ENCODE measurements at regions not wholly inside any gene's neighbourhood (a gene's known extent, or its start where the extent isn't known, plus 50 kb on each side); places are given as distances from the start of the nearest gene placed in this dataset.

DNA sequence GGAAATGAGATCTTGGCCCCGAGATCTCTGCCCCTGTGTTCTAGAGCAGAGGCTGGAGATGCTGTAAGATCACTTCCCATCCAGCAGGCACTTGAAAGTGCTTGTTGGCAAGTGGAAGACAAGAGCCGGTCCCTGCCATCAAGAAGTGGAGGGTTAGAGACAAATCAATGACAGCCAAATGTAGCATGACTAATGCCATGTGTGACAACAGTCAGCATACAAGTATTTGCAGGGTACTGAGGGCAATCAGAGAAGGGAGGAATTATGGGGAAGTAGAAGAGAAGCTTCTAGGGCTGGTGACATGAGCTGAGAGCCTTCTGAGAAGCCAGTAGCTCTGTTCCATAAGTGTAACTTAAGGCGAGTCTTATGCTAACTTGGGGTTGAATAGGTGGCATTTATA, 58.6 kb downstream of the TMEM17 start:
- DNase-seq = peak; percentile 67

DNA sequence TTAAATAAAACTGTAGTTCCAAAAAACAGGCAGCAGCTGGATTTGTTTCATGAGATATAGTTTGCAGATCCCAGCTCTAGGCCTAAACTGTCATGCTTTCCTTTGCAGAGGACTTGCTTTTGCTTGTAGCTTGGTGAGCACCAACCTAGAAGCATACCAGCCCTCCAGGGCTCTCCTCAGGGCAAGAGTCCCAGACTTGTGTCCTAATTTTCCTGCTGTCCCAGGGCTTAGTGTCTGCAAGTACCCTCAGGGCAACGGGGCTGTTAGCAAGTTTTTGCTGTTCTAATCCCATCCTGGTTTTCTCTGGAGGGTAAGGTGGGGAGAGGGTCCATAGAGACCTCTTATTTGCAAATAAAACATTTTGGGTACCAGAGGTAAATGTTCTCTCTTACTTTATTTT, 59.5 kb downstream of the TMEM17 start:
- no peak for DNase-seq

DNA sequence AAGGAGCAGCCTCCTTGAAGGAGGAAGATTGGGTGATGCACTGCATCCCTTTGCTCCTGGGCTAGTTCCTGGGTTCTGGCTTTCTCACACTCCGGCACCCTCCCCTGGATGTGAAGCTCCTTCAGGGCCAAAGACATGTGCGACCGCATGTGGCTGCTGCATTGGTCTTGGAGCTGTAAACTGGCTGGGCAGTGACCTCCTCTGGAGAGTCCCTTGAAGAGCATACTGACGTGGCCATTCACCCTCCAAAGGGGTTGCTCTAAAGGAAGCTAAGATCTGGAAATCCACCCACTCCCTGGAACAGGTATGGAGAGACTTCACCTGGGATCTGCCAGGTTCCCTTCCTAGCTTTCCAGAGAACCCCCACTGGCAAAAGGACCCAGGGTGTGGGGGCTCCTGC, 62.1 kb downstream of the TMEM17 start:
- DNase-seq = no peak

DNA sequence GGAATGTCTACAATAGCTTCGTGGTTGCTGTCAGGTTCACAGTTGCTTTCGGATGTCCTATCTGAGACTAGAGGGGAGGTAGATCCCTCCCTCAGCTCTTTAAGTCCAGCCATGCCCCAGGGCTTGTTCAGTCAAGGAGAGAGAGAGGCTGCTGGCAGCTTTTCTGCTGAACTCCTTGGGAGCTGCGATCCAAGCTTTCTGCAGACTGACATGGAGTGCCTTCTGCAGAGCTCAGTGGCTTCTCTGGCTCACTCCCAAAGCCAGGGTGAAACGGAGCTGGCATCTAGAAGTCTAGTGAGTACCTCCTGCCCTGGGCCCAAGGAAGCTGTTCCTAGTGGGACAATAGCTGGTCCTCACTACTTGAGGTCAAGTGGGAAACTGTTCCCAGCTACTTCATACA, 62.5 kb downstream of the TMEM17 start:
- DNase-seq = no peak

DNA sequence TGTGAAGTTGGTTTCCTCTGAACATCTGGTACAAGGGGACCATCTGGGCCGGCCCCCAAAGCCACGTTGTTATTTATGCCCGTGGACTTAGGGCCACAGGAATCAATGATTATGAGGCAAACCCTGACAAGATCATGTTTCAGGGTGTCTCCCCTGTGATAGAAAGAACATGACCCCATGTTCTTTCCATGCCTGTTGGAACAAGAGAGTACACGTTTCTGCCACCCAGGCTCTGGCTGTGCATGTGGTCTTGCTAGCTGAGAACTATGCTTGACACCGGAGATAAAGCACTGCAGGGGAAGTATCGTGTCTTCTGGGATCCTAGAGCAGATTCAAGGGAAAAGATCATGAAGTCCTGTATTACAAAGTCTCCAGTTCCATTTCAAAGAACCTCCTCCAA, 64.2 kb downstream of the TMEM17 start:
- DNase-seq = no peak

DNA sequence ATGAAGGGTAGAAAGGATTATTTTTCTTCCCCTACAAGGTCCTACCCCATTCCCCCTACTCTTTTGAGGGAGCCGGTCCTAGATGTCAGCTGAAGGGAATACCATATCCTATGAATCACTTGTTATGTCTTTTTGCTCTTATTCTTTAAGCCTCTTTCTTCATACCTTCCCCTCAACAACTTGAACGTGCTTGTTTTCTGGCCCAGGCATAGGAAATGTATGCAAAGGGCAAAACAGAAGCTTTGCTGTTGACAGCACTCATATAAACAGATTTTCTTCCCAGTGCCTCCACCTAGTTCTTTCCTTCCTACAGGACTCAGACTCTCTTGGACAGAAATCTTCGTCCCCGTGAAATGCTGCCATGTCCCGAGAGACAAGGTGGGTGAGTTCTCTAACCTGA, 64.6 kb downstream of the TMEM17 start:
- DNase-seq = no peak

DNA sequence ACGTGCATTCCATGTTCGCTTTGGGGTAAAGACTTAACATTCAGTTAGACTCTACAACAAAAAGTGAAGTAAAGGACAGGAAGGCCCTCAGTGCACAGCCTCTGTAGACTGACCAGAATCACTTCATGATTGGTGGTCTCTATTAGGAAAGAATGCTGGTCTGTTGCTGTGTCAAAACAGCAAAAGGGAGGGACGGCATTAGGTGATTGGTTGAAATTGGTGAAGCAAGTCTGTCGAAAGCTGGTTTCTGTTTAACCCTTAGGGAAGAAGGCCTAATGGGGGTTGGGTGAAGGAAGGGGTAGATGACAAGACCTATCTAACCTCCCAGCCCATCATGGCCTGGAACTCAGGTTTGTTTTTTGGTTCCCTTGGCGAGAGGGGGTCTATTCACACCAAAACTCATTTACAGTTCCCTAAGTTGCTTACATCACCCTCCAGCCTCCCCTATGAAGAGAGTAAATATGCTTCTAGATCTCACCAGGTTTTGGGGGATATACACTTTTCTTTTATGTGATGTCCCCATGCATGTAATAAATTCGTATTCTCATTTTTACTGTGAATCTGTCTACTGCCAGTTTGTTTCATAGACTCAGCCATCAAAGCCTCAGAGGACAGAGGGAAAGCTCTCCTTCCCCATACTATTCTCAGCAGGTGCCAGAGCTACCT, 65.6 kb downstream of the TMEM17 start:
- DNase-seq = no peak

DNA sequence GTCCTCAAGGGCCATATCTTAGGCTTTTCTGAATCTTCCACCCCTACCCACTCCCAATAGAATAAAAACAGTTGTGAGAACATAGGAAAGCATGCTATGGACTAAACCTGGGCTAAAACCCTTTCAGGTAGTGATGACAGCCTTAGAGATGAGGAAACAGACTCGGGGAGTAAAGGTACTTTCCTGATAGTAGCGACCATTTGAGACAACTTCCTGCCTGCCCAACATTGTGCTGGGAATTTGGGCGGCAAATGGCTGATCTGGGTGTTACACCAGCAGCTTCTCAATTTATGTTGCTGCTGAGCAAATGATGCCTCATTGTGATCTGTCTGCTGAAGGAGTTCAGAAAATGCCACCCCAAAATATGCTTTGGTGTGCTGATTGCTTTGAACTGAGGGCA, 66.6 kb downstream of the TMEM17 start:
- no peak for DNase-seq

DNA sequence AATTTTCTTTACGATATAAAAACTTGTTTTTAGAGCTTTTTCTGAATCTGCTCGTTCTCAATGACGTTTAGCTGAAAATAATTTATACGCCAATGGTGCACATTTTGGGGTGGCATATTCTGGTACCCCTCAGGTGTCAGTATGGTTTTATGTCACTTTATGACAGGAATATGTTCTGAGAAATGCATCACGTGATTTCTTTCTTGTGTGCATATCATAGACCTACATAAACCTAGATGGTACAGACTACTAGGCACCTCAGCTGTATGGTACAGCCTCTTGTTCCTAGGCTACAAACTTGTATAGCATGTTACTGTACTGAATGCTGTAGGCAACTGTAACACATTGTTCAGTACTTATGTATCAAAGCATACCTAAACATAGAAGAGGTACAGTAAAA, 68.2 kb downstream of the TMEM17 start:
- DNase-seq = no peak

DNA sequence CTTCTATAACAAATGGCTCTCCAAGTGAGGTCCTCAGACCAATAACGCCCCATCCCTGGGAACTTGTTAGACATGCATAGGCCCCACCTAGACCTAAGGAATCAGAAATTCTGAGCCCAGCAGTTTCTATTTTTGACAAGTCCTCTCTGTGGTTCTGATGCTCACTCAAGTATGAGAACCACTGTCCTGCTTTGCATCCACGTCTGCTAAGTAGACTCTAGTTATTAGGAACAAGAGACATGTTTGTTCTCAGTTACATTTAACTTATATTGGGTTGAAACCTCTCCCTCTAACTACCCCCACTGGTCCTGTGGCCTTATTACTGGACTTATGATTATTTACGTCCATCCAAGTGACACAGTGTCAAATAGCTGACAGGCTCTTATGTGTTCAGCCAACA, 70.3 kb downstream of the TMEM17 start:
- no peak for DNase-seq

DNA sequence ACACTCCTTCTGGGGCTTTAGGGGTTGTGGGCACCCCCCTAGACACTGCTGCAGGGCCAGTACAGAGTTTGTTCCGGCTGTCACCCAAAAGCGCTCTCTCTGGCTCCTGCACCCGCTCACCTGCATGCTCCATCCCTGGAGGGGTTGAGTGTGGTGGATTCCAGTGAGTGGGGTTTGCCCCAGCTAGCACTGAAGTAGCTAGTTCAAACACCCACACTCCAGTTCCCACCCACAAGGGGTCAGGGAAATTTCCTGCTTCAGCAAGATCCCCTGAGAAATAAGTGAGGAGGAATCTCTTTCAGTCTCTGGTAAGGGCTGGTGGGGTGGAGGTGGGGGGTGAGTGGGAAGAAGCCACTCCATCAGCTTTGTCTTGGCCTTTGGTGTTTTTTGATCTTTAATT, 73.6 kb downstream of the TMEM17 start:
- no peak for DNase-seq

DNA sequence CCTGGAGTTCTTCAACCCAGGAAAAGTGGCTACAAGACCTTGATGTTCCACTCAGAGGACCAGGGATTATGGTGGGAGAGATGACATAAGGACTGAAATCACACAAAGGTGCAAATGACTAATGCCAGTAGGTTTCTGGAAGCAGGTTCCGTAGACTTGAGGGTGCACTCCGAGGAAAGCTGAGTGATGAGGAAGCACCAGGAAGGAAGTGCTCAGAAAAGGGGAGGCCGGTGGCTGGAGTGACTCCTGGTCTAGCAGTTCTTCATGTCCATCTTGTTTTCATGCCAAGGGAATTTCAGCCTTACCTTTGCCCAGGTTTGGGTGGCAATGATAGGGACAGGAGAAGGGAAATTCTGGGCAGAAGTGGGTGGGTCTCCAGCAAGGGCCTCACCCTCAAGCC, 74.5 kb downstream of the TMEM17 start:
- DNase-seq = no peak

DNA sequence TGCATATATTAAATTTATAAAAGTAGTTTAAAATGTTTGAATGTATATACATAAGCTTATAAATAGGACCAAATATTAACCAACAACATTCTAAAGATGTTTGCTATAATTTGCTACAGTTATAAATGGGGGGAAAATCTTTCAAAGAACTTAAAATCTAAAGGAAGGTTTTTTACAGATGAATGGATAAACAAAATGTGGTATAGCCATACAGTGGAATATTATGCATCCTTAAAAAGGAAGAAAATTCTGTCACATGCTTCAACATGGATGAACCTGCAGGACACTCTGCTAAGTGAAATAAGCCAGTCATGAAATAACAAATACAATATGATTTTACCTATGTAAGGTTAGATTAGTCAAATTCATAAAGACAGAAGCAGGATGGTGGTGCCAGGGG, 75.8 kb downstream of the TMEM17 start:
- DNase-seq = no peak

DNA sequence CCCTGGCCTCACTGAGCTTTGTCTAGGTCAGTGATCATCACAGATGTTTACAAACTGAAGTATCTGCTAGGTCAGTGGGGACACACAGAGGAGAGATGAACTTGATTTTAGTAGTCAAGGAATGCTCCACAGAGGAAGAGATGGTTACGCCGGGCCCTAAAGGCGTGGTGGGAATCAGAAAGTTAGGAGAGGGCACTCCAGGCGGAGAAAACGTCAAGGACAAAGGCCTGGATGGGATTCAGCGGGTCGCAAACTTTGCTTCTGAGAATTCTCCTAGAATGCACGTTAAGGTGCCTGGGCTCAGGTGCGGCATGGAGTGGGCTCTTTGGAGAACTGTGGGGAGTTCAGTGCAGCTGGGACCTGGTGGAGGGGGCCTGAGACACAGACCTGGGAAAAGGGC, 78.8 kb downstream of the TMEM17 start:
- no peak for DNase-seq

DNA sequence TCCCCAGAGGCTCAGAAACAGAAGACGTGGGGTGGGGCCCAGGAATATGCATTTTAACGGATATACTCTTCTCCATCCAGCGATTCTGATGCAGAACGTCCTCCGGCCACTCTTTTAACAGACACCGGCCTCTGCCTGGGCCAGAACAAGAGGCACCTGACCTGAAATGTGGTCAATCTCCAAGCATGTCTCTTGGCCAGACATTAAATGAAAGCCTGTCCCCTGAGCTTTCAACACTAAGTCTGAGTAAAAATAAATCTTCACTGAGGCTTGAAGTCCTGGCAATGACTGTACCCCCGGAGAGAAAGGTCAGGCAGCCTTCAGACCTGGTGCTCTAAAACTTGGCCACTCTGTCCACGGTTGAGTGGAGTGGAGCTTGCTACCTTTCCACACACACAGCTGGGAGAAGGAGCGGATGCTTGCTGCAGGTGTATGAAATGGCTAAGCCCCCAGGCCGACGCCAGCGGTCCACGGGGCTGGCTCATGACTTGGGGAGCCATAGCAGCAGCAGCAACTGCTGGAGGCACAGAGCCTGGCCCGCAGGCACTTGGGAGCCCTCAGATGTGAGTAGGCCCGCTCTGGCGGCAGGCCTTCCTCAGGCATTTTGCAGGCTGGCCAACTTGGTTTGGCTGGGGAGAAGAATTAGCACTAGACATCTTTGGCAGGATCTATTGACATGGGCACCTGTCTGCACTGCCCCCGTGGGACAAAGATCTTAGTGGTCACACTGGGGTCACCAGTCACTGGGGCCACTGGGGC, 79.7 kb downstream of the TMEM17 start:
- no peak for DNase-seq

DNA sequence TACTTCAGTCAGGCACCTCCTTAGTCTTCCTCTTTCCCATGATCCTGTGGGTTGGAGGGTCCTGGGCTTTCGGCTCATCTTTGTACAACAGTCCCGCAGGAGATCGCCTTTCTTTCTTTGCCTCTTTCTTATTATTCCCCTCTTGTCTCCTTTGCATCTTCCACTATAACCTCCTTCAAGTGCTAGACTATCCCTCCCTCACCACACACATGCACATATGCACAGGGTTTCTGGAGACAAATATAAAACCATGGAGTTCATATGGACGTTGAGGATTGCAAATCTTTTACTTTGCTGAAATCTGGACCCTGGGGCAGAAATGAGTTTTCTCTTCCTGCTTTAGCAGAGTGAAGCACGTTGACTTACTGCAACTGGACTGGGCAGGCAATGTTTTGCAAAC, 80.3 kb downstream of the TMEM17 start:
- no peak for DNase-seq

DNA sequence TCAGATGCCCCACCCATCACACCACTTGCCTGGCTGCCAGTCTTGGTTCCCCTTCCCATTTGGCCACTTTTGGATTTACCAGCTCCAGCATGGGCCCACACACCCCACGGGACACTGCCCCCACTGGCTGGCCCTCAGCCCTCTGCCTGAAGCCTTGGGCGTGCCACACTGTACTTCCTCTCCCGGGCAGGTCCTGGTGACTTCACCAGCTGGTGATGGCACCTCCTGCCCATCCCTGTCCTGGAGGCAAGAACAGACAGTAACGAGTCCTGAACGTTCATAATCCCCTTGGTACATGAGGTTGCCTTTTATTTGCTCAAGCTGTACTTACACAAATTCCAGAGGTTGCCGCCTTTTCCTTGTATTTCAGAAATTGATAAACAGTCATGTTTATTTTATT, 81.1 kb downstream of the TMEM17 start:
- DNase-seq = no peak

DNA sequence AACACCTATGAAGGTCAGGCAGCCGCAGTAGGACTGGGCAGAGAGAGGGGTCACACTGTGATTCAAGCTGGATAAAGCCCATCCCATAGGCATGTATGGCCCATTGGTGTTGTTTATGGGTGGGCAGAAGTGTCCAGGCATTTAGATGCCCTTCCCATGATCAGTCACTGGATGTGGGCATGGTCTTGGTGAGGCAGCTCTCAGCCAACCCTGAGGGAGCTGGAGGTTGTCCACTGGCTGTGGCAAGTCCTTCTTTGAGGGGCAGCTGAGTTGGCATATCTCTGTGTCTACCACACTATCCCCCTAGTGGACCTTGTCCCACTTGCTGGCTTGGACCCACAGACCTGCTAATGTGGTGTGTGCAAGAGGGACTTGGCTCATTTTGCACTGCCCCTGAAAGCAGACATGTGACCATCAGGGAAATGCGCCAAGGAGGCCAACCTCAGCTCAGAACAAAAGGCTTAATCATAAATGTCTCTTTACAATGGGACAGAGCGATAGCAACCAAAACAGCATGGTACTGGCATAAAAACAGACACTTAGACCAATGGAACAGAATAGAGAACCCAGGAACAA, 82.0 kb downstream of the TMEM17 start:
- no peak for DNase-seq

DNA sequence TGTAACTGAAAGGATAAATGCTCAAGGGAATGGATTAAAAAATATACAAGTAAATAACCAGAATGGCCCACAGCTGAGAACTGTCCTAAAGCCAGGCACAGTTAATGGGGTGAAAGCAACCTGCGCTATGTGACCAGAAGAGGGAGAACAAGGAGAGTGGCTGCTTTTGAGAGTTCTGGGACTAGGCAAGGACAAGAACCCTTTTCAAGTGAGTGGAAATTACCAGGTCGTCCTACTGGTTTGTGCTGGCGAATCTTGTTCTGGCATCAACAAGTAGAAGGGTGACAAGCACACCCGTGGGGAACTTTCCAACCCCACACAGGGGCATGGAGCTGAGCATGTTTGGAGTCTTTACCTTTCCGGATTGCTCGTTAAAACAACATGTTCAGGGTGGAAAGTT, 82.8 kb downstream of the TMEM17 start:
- no peak for DNase-seq

DNA sequence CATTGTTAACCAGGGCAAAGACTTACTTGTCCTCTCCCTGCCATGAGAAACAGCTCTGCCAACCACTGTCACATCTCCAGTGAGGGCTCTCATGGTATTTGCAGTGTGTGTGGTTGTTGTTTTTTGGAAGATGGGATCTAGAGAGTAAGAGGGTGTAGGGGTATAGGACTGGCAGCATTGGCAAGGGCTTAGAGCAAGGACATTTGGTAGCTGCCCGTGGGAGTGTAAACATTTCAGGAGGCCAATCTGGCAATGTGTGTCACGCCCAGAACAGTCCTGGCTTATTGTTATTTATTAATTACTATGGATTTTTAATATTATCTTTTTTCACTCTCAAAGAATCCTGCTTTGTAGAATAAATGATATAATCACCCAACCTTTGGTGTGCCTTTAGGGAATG, 90.5 kb downstream of the TMEM17 start:
- no peak for DNase-seq

DNA sequence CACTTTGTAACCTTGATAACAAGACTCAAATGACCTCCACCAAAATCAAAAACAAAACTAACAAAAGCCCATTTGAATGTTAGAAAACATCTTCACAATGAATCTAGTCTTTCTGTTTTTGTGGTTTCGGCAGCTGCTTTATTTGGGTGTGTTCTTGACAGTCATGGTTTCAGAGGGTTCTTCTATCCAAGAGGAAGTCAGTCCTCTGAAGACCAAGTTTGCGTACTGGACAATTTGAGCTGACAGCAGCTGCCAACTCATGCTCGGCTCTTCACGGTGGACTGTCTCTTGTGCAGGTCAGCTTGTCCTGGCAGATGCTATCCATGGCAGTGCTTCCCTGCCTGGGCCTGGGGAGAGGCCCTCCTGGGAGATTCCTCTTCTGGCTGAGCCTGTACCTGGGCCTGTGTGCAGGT, 91.0 kb downstream of the TMEM17 start:
- no peak for DNase-seq

DNA sequence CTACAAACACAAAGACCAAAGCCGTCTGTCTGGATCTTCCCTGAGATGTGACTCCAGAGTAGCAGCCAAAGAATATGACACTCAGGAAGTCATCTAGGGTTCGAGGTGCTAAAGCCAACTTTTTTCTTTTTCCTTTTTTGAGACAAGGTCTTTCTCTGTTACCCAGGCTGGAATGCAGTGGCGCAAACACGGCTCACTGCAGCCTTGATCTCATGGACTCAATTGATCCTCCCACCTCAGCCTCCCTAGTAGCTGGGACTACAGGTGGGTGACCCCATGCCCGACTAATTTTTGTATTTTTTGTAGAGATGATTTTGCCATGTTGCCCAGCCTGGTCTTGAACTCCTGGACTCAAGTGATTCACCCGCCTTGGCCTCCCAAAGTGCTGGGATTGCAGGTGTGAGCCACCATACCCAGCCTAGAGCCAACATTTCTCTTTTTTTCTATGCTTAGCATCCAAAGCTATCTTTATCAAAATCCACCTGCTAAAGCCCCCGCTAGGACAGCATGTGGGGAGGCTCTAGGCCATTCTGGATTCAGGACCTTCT, 92.8 kb downstream of the TMEM17 start:
- no peak for DNase-seq

DNA sequence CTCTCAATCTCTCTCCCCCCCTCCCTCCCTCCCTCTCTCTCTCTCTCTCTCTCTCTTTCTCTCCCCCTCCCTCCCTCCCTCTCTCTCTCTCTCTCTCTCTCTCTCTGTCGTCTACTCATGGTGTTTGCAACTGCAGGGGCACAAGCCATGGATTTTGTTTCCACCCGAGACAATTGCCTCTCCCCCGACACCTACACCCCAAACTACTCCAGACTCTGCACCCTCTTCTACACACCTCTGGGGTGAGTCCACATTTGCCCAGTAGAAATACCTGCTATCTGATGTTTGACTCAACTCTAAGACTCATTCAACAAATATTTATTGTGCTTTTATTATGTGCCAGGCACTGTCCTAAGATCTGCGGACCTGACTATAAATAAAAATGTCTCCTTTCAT, 93.7 kb downstream of the TMEM17 start:
- DNase-seq = no peak

DNA sequence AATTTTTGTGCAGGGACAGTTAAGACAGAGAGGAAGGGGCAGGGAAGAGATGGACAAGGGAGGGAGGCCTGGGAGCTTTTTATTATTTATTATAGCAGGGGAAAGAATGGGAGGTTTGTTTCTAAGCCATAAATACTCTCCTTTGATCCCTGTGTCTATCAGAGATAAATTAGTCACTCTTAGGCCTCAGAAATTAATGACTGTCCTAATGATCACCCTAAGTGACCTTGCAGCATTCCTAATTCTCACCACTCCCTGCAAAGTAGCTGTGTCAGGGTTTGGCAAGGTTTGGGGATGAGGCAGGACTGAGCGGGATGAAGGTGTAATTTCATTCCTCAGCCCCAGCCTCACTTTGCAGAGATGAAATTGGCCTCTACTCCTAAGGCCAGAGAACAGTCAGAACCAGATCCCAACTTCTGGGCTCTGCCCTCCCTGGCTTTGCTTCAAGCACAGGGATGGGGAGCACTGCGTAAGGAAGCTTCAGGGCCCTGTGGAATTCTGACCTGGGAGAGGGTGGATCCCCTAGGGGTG, 95.0 kb downstream of the TMEM17 start:
- no peak for DNase-seq

Data from DMS79 (cell line).